Left lung (tissue), 4 donors: ENCODE measurements at regions not wholly inside any gene's neighbourhood (a gene's known extent, or its start where the extent isn't known, plus 50 kb on each side); places are given as distances from the start of the nearest gene placed in this dataset.
"Not testable (repeated sequence)": the region's sequence is repeated elsewhere in the genome, so short reads cannot be mapped to it uniquely, and the experiment has no call there.

Experiments used
- ATAC-seq: fragments of 200-7000 bp; cut with Tn5 transposase; one replicate; pipeline ENCODE4 v1.9.1; 2020; ENCODE audit warnings: moderate library complexity
- DNase-seq, 4 donors: peaks; one replicate each; pipeline ENCODE4 v3.0.0-alpha.2; 2013 to 2020
- H3K27ac ChIP-seq, 2 donors: fragments of 200-600 bp; sonication (generic) in 1 of 2; one replicate each; pipeline versions ENCODE4 v1.5.0 to v1.8.0; 2020 to 2021
- H3K27me3 ChIP-seq, 2 donors: fragments of 200-600 bp; sonication (generic) in 1 of 2; one replicate each; pipeline versions ENCODE4 v1.5.0 to v1.8.0; 2020 to 2021
- H3K36me3 ChIP-seq, 2 donors: fragments of 200-600 bp; sonication (generic) in 1 of 2; one replicate each; pipeline versions ENCODE4 v1.5.0 to v1.8.0; 2020 to 2021
- H3K4me1 ChIP-seq, 2 donors: fragments of 200-600 bp; one replicate each; pipeline ENCODE4 v1.8.0; 2021
- H3K4me3 ChIP-seq, 2 donors: fragments of 200-600 bp; sonication (generic) in 1 of 2; one replicate each; pipeline versions ENCODE4 v1.5.0 to v1.8.0; 2020 to 2021; ENCODE audit warnings: mild to moderate bottlenecking in 1 of 2
- H3K9me3 ChIP-seq, 2 donors: fragments of 200-600 bp; sonication (generic) in 1 of 2; one replicate each; pipeline versions ENCODE4 v1.5.0 to v1.8.0; 2020 to 2021
- intact Hi-C, 2 donors: fragments of 100-400 bp; cut with DNase I; formaldehyde crosslinking; loops; one replicate each; pipeline versions ENCODE4 v1.11.2 to v1.14.2; 2022
- TF ChIP-seq, protein P1 (sequence below), 2 donors: fragments of 200-600 bp; sonication (generic) in 1 of 2; IDR thresholded peaks; one replicate each; pipeline versions ENCODE4 v1.5.0 to v1.8.0; 2021; ENCODE audit warnings: antibody characterized with exemption in 2 of 2
- donor health status: DM: no; HTN: yes; CAD: no.
- donor health status: DM: no; HTN: no; CAD: no.

DNA sequence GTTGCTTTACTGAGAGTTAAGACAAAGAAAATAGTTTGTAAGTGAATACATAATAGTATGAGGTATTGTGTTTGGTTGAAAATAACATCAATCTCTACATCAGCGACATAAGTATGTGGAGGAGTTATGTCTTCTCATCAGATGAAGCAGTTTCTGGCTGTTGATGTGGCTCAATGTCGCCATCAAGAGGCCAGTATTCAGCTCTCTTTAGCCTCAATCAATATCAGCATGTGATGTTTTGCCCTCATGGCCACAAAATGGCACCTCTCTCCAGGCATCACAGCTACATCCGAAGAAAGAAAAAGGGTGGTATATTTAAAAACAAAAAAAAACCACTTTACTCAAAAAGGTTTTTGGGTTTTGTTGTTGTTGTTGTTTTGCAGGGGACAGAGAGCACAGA is 302.3 kb upstream of the TMEM132C start:
- no peaks in the 10 kb centered on the region for H3K36me3 ChIP-seq
- intact Hi-C loops = no loop called here
- TF ChIP-seq, protein P1, sequence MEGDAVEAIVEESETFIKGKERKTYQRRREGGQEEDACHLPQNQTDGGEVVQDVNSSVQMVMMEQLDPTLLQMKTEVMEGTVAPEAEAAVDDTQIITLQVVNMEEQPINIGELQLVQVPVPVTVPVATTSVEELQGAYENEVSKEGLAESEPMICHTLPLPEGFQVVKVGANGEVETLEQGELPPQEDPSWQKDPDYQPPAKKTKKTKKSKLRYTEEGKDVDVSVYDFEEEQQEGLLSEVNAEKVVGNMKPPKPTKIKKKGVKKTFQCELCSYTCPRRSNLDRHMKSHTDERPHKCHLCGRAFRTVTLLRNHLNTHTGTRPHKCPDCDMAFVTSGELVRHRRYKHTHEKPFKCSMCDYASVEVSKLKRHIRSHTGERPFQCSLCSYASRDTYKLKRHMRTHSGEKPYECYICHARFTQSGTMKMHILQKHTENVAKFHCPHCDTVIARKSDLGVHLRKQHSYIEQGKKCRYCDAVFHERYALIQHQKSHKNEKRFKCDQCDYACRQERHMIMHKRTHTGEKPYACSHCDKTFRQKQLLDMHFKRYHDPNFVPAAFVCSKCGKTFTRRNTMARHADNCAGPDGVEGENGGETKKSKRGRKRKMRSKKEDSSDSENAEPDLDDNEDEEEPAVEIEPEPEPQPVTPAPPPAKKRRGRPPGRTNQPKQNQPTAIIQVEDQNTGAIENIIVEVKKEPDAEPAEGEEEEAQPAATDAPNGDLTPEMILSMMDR (IDR thresholded peaks at IDR 0.05) = no peak
- H3K4me3 ChIP-seq = no peak overlapping the region
- H3K27me3 ChIP-seq = no peaks in the 10 kb centered on the region
- no peaks in the 10 kb centered on the region for H3K4me1 ChIP-seq
- no peak for ATAC-seq
- no peak overlapping the region for H3K27ac ChIP-seq
- peaks cover 0 to 12% of the 10 kb centered on the region in 2 donors for H3K9me3 ChIP-seq
- no peak for DNase-seq

DNA sequence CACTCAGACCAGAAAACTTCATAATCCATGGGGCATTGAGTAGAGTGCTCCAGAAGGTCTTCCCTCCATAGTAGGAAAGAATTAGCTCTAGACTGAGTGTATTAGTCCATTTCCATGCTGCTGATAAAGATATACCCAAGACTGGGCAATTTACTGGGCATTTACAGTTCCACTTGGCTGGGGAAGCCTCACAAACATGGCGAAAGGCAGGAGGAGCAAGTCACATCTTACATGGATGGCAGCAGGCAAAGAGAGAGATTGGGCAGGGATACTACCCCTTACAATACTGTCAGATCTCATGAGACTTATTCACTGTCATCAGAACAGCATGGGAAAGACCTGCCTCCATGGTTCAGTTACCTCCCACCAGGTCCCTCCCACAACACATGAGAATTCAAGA is 300.6 kb upstream of the TMEM132C start:
- TF ChIP-seq, protein P1 (IDR thresholded peaks at IDR 0.05) = no peak
- Histone ChIP-seq H3K27ac (no peak overlapping the region), H3K4me1 (no peaks in the 10 kb centered on the region), H3K9me3 (peaks cover 0 to 12% of the 10 kb centered on the region in 2 donors), H3K27me3 (no peaks in the 10 kb centered on the region), H3K36me3 (no peaks in the 10 kb centered on the region), H3K4me3 (no peak overlapping the region)
- intact Hi-C loops = no loop called here
- ATAC-seq = no peak
- DNase-seq = no peak

DNA sequence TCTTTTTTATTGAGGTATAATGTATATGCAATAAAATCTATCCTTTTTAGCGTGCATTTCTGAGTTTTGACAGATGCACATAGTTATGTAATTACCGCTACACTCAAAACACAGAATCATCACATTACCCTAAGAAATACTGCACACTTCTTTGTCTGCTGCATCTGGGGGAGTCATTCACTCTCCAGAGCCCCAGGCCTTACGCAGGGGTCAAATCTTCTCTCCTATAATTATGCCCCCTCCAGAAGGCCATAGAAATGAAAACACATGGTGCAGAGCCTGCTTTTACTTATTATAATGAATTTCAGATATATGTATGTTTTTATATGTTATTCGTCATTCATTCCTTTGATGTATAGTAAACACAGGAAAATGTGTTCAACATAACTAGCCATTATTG is 296.5 kb upstream of the TMEM132C start:
- Histone ChIP-seq H3K27me3 (no peaks in the 10 kb centered on the region), H3K27ac (no peak overlapping the region), H3K36me3 (no peaks in the 10 kb centered on the region), H3K4me3 (no peak overlapping the region), H3K4me1 (no peaks in the 10 kb centered on the region), H3K9me3 (peaks cover 0 to 12% of the 10 kb centered on the region in 2 donors)
- TF ChIP-seq, protein P1 (IDR thresholded peaks at IDR 0.05) = no peak
- intact Hi-C loops = no loop called here
- no peak for ATAC-seq
- DNase-seq = no peak

DNA sequence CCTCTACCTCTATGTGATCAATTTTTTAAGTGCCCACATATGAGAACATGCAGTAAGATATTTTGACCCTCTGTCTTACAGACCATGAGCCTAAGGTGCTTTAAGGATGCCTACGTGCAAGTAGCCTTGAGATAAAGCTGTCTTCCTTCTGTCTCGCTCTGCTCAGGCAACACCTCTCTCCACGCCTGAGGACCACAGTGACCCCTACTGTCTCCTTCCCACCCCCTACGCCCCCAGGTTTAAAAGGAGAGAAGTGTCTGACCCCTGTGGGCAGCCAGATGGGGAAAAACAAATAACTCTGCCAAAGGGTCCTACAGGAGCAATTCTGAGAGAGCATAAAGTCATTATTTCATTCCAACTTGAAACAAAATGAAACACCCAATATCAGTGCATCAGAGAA is 286.4 kb upstream of the TMEM132C start:
- Histone ChIP-seq H3K4me1 (no peaks in the 10 kb centered on the region), H3K36me3 (no peaks in the 10 kb centered on the region), H3K27me3 (no peaks in the 10 kb centered on the region), H3K27ac (no peak overlapping the region), H3K9me3 (peaks cover 0 to 11% of the 10 kb centered on the region in 2 donors), H3K4me3 (no peak overlapping the region)
- DNase-seq (no peak), ATAC-seq (no peak)
- intact Hi-C loops = no loop called here
- TF ChIP-seq, protein P1 (IDR thresholded peaks at IDR 0.05) = no peak

DNA sequence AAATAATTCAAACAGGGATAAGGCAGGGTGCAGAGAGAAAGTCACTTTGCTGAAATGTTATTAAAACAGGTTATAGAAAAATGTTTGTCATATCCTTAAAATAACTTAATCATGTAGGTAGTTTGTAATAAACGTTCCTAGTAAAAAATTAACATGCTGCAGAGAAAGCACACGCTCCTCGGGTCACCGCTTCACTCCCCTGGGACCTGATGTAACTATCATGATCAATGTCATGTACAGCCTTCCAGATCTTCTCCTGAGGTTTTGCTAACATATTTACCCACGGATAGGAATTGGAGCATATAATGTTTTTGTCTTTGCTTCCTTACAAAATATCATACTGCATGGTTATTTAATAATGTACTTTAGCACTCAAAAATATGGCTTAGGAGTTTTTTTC is 285.1 kb upstream of the TMEM132C start:
- H3K4me3 ChIP-seq = no peak overlapping the region
- no peak for DNase-seq
- no peaks in the 10 kb centered on the region for H3K4me1 ChIP-seq
- intact Hi-C loops = no loop called here
- no peak overlapping the region for H3K27ac ChIP-seq
- TF ChIP-seq, protein P1 (IDR thresholded peaks at IDR 0.05) = no peak
- peaks cover 0 to 5% of the 10 kb centered on the region in 2 donors for H3K9me3 ChIP-seq
- ATAC-seq = no peak
- H3K27me3 ChIP-seq = no peaks in the 10 kb centered on the region
- H3K36me3 ChIP-seq = no peaks in the 10 kb centered on the region

DNA sequence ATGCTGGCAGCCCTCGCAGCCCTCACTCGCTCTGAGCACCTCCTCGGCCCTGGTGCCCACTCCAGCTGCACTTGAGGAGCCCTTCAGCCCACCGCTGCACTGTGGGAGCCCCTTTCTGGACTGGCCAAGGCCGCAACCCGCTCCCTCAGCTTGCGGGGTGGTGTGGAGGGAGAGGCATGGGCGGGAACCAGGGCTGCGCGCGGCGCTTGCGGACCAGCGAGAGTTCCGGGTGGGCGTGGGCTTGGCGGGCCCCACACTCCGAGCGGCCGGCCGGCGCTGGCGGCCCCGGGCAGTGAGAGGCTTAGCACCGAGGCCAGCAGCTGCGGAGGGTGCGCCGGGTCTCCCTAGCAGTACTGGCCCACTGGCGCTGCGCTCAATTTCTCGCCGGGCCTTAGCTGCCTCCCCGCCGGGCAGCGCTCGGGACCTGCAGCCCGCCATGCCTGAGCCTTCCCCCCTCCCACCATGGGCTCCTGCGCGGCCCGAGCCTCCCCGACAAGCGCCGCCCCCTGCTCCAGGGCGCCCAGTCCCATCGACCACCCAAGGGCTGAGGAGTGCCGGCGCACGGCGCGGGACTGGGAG is 283.7 kb upstream of the TMEM132C start:
- H3K9me3 ChIP-seq, H3K27me3 ChIP-seq, H3K4me1 ChIP-seq, intact Hi-C loops, H3K4me3 ChIP-seq, H3K36me3 ChIP-seq, H3K27ac ChIP-seq, ATAC-seq: not testable (repeated sequence)
- DNase-seq = peak in 1 of 4 donors; percentile 75
